ENCODE measurements at regions not wholly inside any gene's neighbourhood (a gene's known extent, or its start where the extent isn't known, plus 50 kb on each side); places are given as distances from the start of the nearest gene placed in this dataset.

DNA sequence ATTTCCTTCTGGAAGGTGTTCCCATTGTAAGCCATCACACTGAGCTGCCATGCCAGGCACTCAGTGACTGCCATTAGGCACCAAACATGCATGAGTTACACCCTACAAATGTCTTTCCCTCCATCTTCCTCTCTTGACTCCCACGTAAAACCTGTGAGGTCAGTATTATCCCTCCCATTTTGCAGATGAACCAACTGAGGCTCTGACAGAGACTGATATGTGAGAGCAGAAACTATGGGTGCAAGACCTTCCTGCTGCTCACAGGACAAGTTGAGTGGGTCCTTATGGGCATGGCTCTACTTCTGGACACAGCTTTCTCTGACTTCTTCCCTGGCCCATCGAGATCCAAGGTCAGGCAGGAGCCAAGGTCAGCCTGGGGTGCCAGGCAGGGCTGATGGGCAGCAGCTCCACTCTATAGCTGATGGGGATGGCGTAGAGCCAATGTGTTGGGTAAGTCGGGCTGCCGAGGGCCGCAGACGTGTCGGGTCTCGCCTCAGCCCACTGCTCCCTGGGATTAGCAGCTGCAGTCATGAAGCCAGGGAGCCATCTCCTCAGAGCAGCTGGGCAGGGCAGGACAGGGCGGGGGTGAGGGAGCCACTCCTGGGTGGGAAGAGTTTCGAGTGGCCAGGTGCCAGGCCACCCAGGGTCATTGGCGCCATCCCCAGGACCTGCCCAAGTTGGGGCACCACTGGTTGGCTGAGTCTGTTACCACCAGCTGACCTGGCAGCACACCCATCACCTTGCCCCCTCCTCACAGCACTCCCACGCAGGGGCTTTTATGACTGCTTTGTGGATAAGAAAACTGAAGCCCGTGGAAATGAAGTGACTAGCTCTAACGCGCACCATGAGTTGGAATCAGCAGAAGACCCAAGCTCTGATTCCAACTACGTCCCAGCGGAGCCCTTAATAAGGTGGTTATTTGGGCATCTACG lies 117.8 kb upstream of the ZMIZ1 start:
- ChIA-PET POLR2A (ENCODE audit: unreplicated experiment) (no interaction called here), CTCF (no interaction called here)
- H4K20me1 ChIP-seq (ENCODE audit: insufficient read depth): no peaks in the 10 kb centered on the region
- no peaks in the 10 kb centered on the region for H3K27me3 ChIP-seq (ENCODE audit: insufficient read depth, low read depth)
- intact Hi-C loops (cut with micrococcal nuclease; ENCODE audit: unreplicated experiment): no loop called here
- H3K36me3 ChIP-seq (ENCODE audit: low read depth): no peaks in the 10 kb centered on the region
- no peaks in the 10 kb centered on the region for H3K9me3 ChIP-seq (ENCODE audit: insufficient read depth, low read depth)
- no TSS peak for BruUV-seq (replicated peaks)
- peaks cover 18% of the 10 kb centered on the region for H3K4me1 ChIP-seq (replicated peaks; ENCODE audit: insufficient read depth)
- no peaks in the 10 kb centered on the region for H3K79me2 ChIP-seq (ENCODE audit: low read depth)
- no peak overlapping the region for H3K27ac ChIP-seq
- no peak overlapping the region for H3K4me3 ChIP-seq
- DNase-seq: no peak
- TF ChIP-seq EZH2 (IDR thresholded peaks at IDR 0.05; ENCODE audit: low read depth): no peak
- TF ChIP-seq, protein P1, sequence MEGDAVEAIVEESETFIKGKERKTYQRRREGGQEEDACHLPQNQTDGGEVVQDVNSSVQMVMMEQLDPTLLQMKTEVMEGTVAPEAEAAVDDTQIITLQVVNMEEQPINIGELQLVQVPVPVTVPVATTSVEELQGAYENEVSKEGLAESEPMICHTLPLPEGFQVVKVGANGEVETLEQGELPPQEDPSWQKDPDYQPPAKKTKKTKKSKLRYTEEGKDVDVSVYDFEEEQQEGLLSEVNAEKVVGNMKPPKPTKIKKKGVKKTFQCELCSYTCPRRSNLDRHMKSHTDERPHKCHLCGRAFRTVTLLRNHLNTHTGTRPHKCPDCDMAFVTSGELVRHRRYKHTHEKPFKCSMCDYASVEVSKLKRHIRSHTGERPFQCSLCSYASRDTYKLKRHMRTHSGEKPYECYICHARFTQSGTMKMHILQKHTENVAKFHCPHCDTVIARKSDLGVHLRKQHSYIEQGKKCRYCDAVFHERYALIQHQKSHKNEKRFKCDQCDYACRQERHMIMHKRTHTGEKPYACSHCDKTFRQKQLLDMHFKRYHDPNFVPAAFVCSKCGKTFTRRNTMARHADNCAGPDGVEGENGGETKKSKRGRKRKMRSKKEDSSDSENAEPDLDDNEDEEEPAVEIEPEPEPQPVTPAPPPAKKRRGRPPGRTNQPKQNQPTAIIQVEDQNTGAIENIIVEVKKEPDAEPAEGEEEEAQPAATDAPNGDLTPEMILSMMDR (conservative IDR thresholded peaks at IDR 0.05): no peak
- peaks cover 20% of the 10 kb centered on the region; the same call in 1 of the 2 replicates for H3F3A ChIP-seq (ENCODE audit: insufficient read depth, low read depth)
- no peak overlapping the region for H2AFZ ChIP-seq
- no peaks in the 10 kb centered on the region for H3K9me2 ChIP-seq (ENCODE audit: insufficient read depth)
- no peak overlapping the region for H3K4me2 ChIP-seq

DNA sequence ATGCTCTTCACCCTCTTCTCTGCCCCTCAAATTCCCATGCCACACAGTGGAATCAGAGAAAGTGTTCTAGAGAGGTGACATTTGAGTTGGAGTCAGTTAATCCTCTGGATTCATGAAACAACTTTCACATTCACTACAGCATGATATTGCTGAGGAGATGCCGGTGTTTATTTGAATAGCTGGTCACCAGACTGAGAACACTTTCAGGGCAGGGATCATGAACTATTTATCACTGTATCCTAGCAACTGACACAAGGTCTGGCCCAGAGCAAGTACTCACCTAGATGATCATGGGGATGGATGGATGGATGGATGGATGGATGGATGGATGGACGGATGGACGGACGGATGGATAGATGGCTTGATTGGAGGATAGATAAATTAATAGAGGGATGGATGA lies 116.7 kb upstream of the ZMIZ1 start:
- Histone ChIP-seq H3K79me2 (ENCODE audit: low read depth) (no peaks in the 10 kb centered on the region), H2AFZ (no peak overlapping the region), H3K36me3 (ENCODE audit: low read depth) (no peaks in the 10 kb centered on the region), H4K20me1 (ENCODE audit: insufficient read depth) (no peaks in the 10 kb centered on the region), H3K4me3 (no peak overlapping the region), H3K9me2 (ENCODE audit: insufficient read depth) (no peaks in the 10 kb centered on the region), H3K4me1 (replicated peaks; ENCODE audit: insufficient read depth) (peaks cover 9% of the 10 kb centered on the region), H3F3A (ENCODE audit: insufficient read depth, low read depth) (peaks cover 9% of the 10 kb centered on the region; the same call in 1 of the 2 replicates), H3K27ac (no peak overlapping the region), H3K27me3 (ENCODE audit: insufficient read depth, low read depth) (no peaks in the 10 kb centered on the region), H3K9me3 (ENCODE audit: insufficient read depth, low read depth) (no peaks in the 10 kb centered on the region), H3K4me2 (no peak overlapping the region)
- no TSS peak for BruUV-seq (replicated peaks)
- ChIA-PET CTCF (no interaction called here), POLR2A (ENCODE audit: unreplicated experiment) (no interaction called here)
- intact Hi-C loops (cut with micrococcal nuclease; ENCODE audit: unreplicated experiment): no loop called here
- TF ChIP-seq, protein P1 (conservative IDR thresholded peaks at IDR 0.05): no peak
- TF ChIP-seq EZH2 (IDR thresholded peaks at IDR 0.05; ENCODE audit: low read depth): no peak
- DNase-seq: no peak

DNA sequence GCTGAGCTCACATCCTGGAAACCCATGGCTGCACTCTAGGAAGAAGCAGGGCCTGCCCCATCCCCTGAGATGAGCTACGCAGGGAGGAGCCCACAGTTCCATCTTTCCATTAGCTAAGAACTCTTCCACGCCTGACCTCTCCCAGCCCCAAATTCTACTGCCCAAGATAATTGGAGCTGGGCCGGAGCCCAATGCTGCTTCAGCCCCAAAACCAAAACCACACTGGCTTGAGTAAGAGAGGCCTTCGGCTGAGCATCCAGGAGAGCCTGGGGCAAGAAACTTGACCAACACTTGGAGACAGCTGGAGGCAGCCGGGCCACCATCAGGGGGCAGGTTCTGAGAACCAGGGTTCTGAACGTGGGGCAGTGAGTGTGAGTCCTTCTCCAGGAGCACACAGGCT lies 116.1 kb upstream of the ZMIZ1 start:
- ChIA-PET POLR2A (ENCODE audit: unreplicated experiment) (no interaction called here), CTCF (no interaction called here)
- Histone ChIP-seq H3K9me3 (ENCODE audit: insufficient read depth, low read depth) (no peaks in the 10 kb centered on the region), H3K79me2 (ENCODE audit: low read depth) (no peaks in the 10 kb centered on the region), H3K4me1 (replicated peaks; ENCODE audit: insufficient read depth) (peaks cover 2% of the 10 kb centered on the region), H4K20me1 (ENCODE audit: insufficient read depth) (no peaks in the 10 kb centered on the region), H3K4me3 (no peak overlapping the region), H3K4me2 (no peak overlapping the region), H3K36me3 (ENCODE audit: low read depth) (no peaks in the 10 kb centered on the region), H3K27ac (no peak overlapping the region), H3F3A (ENCODE audit: insufficient read depth, low read depth) (peaks cover 3% of the 10 kb centered on the region; the same call in 1 of the 2 replicates), H3K9me2 (ENCODE audit: insufficient read depth) (no peaks in the 10 kb centered on the region), H3K27me3 (ENCODE audit: insufficient read depth, low read depth) (no peaks in the 10 kb centered on the region), H2AFZ (no peak overlapping the region)
- DNase-seq: no peak
- intact Hi-C loops (cut with micrococcal nuclease; ENCODE audit: unreplicated experiment): no loop called here
- TF ChIP-seq, protein P1 (conservative IDR thresholded peaks at IDR 0.05): no peak
- TF ChIP-seq EZH2 (IDR thresholded peaks at IDR 0.05; ENCODE audit: low read depth): no peak
- BruUV-seq (replicated peaks): no TSS peak

All from PC-9 (cell line).